Osteocyte (in vitro differentiated cells): ENCODE measurements at regions not wholly inside any gene's neighbourhood (a gene's known extent, or its start where the extent isn't known, plus 50 kb on each side); places are given as distances from the start of the nearest gene placed in this dataset.
"Not testable (repeated sequence)": the region's sequence is repeated elsewhere in the genome, so short reads cannot be mapped to it uniquely, and the experiment has no call there.

Experiments used
- DNase-seq: peaks from one replicate; pipeline ENCODE4 v3.0.0; 2021; ENCODE audit warnings: mixed read lengths; ENCODE audit not compliant: unreplicated experiment; ENCODE audit errors: extremely low spot score
- H3K27ac Mint-ChIP-seq: one replicate; pipeline ENCODE4 v1.8.0; 2021; ENCODE audit warnings: mild to moderate bottlenecking, mixed read lengths; ENCODE audit not compliant: unreplicated experiment
- H3K27me3 Mint-ChIP-seq: one replicate; pipeline ENCODE4 v1.8.0; 2021; ENCODE audit warnings: mixed read lengths; ENCODE audit not compliant: unreplicated experiment
- H3K36me3 Mint-ChIP-seq: one replicate; pipeline ENCODE4 v1.8.0; 2021; ENCODE audit warnings: mixed read lengths; ENCODE audit not compliant: unreplicated experiment
- H3K4me1 Mint-ChIP-seq: one replicate; pipeline ENCODE4 v1.8.0; 2021; ENCODE audit warnings: mixed read lengths; ENCODE audit not compliant: unreplicated experiment
- H3K4me3 Mint-ChIP-seq: one replicate; pipeline ENCODE4 v1.8.0; 2021; ENCODE audit warnings: mild to moderate bottlenecking, moderate library complexity, mixed read lengths; ENCODE audit not compliant: unreplicated experiment
- H3K9me3 Mint-ChIP-seq: one replicate; pipeline ENCODE4 v1.8.0; 2021; ENCODE audit warnings: mixed read lengths; ENCODE audit not compliant: unreplicated experiment
- TF ChIP-seq, protein P1 (sequence below): fragments of 200-600 bp; sonication (generic); IDR thresholded peaks from 2 replicates; pipeline ENCODE4 v1.5.0; 2021; ENCODE audit warnings: antibody characterized with exemption, mild to moderate bottlenecking, moderate library complexity

DNA sequence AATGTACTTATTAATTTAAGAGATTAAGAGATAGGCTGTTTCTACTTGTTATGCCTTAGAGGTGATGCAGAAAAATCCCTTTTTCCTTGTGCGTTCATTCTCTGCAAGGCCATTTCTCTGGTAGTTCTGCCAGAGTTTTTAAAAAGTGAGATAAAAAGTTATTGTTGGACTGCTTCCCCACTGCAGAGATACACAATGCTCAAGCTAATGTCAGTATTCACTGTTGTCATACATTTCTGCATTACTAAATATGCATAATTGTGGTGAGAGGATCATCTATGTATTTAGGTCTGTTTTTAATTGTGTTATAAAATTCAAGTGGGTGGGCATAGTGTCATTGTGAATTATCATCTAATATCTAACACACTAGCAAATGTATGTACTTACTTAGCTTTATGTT lies 600.4 kb downstream of the HTR1B start:
- H3K27me3 Mint-ChIP-seq, result peaks cover 10% of the 10 kb centered on the region
- H3K4me1 Mint-ChIP-seq, result no peaks in the 10 kb centered on the region
- no peak overlapping the region for H3K4me3 Mint-ChIP-seq
- no peak overlapping the region for H3K27ac Mint-ChIP-seq
- H3K36me3 Mint-ChIP-seq, result no peaks in the 10 kb centered on the region
- H3K9me3 Mint-ChIP-seq, result no peaks in the 10 kb centered on the region
- TF ChIP-seq, protein P1, sequence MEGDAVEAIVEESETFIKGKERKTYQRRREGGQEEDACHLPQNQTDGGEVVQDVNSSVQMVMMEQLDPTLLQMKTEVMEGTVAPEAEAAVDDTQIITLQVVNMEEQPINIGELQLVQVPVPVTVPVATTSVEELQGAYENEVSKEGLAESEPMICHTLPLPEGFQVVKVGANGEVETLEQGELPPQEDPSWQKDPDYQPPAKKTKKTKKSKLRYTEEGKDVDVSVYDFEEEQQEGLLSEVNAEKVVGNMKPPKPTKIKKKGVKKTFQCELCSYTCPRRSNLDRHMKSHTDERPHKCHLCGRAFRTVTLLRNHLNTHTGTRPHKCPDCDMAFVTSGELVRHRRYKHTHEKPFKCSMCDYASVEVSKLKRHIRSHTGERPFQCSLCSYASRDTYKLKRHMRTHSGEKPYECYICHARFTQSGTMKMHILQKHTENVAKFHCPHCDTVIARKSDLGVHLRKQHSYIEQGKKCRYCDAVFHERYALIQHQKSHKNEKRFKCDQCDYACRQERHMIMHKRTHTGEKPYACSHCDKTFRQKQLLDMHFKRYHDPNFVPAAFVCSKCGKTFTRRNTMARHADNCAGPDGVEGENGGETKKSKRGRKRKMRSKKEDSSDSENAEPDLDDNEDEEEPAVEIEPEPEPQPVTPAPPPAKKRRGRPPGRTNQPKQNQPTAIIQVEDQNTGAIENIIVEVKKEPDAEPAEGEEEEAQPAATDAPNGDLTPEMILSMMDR, result no peak
- DNase-seq, result no peak

DNA sequence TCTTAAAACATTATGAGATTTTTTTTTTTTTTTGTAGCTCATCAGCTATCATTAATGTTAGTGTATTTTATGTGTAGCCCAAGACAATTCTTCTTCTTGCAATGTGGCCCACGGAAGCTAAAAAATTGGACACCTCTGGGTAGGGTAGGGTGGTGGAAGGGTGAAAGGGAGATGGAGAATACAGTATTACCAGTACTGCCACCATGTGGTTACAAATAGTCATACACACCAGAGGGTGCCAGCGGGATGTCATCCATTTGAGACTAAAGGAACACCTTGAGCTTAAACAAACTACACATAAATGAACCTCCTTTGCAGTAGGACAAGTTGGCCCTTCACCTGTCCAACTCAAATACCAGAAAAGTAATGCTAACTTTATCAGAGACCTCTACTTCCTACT lies 601.9 kb downstream of the HTR1B start:
- Mint-ChIP-seq H3K36me3 (no peaks in the 10 kb centered on the region), H3K9me3 (no peaks in the 10 kb centered on the region), H3K27ac (no peak overlapping the region), H3K4me3 (no peak overlapping the region), H3K4me1 (no peaks in the 10 kb centered on the region), H3K27me3 (peaks cover 16% of the 10 kb centered on the region)
- TF ChIP-seq, protein P1, result peak; percentile 41
- DNase-seq, result no peak

DNA sequence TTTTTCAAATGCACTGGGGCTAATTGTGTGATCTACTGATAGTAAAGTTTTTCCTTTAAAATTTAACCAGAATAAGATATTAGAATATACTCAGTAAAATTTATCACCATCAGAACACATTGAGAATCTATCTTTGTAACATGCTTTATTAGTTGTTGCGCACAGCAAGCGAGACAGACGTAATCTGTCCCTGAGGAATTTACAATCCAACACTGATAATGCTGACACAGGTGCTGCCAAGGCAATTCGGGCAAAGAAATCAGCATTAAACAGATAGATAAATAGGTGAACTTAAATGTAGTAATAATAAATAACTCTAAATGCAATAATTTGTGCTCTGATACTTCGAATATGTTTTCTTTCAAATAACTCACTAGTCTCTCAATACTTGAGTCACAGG lies 607.2 kb downstream of the HTR1B start:
- peaks cover 15% of the 10 kb centered on the region for H3K27me3 Mint-ChIP-seq
- H3K4me3 Mint-ChIP-seq, result no peak overlapping the region
- H3K9me3 Mint-ChIP-seq, result no peaks in the 10 kb centered on the region
- H3K4me1 Mint-ChIP-seq, result peaks cover 9% of the 10 kb centered on the region
- TF ChIP-seq, protein P1, result no peak
- no peak overlapping the region for H3K27ac Mint-ChIP-seq
- H3K36me3 Mint-ChIP-seq, result no peaks in the 10 kb centered on the region
- DNase-seq, result no peak

DNA sequence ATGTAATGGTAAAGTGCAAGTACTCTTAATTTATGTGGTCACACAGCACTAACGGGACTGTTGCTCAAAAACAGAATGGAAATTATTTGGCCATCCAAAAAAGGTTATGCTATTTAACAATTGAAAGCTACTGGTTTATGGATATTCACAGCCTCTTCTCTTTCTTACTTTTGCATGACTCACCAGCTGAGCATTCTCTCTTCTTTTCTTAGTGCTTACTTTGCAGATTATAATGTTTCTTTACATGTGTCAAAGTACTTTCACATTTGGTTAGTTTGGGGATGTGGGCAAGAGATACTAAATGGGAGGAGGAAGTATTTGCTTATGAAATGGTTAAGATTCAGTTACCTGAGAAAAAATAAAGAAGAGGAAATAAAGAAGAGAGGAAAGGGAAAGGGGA lies 610.5 kb downstream of the HTR1B start:
- peak overlapping the region; percentile 42 for H3K27ac Mint-ChIP-seq
- H3K4me3 Mint-ChIP-seq, result no peak overlapping the region
- no peaks in the 10 kb centered on the region for H3K36me3 Mint-ChIP-seq
- peaks cover 10% of the 10 kb centered on the region for H3K27me3 Mint-ChIP-seq
- H3K4me1 Mint-ChIP-seq, result peaks cover 9% of the 10 kb centered on the region
- H3K9me3 Mint-ChIP-seq, result no peaks in the 10 kb centered on the region
- TF ChIP-seq, protein P1, result no peak
- no peak for DNase-seq

DNA sequence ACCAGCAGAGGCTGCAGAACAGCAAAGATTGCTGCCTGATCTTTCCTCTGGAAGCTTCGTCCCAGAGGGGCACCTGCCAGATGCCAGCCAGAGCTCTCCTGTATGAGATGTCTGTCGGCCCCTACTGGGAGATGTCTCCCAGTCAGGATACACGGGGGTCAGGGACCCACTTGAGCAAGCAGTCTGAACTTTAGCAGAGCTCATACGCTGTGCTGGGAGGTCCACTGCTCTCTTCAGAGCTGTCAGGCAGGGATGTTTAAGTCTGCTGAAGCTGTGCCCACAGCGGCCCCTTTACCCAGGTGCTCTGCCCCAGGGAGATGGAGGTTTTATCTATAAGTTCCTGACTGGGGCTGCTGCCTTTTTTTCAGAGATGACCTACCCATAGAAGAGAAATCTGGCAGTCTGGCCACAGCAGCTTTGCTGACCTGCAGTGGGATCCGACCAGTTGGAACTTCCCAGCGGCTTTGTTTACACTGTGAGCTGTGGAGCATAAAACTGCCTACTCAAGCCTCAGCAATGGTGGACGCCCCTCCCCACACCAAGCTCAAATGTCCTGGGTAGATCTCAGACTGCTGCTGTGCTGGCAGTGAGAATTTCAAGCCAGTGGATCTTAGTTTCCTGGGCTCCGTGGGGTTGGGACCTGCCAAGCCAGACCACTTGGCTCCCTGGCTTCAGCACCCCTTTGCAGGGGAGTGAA lies 613.9 kb downstream of the HTR1B start:
- H3K4me3 Mint-ChIP-seq, DNase-seq, H3K36me3 Mint-ChIP-seq, H3K9me3 Mint-ChIP-seq, H3K27me3 Mint-ChIP-seq, H3K27ac Mint-ChIP-seq, H3K4me1 Mint-ChIP-seq: not testable (repeated sequence)
